Ectodermal cell (in vitro differentiated cells): ENCODE measurements at regions not wholly inside any gene's neighbourhood (a gene's known extent, or its start where the extent isn't known, plus 50 kb on each side); places are given as distances from the start of the nearest gene placed in this dataset.

Experiments
- H3K27ac ChIP-seq: 2 replicates; pipeline ENCODE4 v1.7.0; 2013; ENCODE audit warnings: mild to moderate bottlenecking, low read depth, low read length; ENCODE audit not compliant: insufficient read depth, poor library complexity, severe bottlenecking
- H3K27me3 ChIP-seq: 2 replicates; pipeline ENCODE4 v1.7.0; 2013; ENCODE audit warnings: mild to moderate bottlenecking, low read length; ENCODE audit not compliant: insufficient read depth, control insufficient read depth, poor library complexity, severe bottlenecking
- H3K36me3 ChIP-seq: one replicate; pipeline ENCODE4 v1.7.0; 2013; ENCODE audit warnings: low read length; ENCODE audit not compliant: control insufficient read depth, insufficient read depth
- H3K4me1 ChIP-seq: one replicate; pipeline ENCODE4 v1.7.0; 2013; ENCODE audit warnings: low read length; ENCODE audit not compliant: control insufficient read depth, insufficient read depth
- H3K4me3 ChIP-seq: 2 replicates; pipeline ENCODE4 v1.7.0; 2013; ENCODE audit warnings: low read depth, low read length, control low read depth; ENCODE audit not compliant: insufficient read depth
- H3K9me3 ChIP-seq: 2 replicates; pipeline ENCODE4 v1.7.0; 2013; ENCODE audit warnings: mild to moderate bottlenecking, low read length, moderate library complexity; ENCODE audit not compliant: control insufficient read depth
- WGBS, 2 experiments: methylation state at CpG; one replicate each; pipeline ENCODE4 v1.1.7; 2013; ENCODE audit warnings: missing lambda C conversion rate in 2 of 2; 5-methylcytosine and 5-hydroxymethylcytosine counted together

DNA sequence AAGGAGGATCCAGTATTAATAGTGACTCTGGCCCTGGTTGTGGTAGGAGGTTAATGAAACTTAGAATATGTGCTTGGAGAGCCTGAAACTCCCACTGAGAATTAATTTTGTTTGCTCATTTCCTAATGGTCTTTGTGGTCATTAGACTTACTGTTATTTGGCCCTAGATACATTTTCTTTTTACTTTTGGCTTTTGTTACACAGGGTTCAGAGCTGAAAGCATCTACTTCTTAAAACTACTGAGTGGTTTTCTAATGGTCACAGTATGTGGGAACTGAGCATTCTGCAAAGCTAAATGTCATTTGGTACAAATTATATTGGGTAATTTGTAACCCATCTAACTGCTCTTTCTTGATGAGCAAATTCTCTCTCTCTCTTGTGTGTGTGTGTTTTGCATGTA, 433.4 kb upstream of the IL12A start:
- H3K9me3 ChIP-seq: no peaks in the 10 kb centered on the region
- no peaks in the 10 kb centered on the region for H3K36me3 ChIP-seq
- no peak overlapping the region for H3K27ac ChIP-seq
- no peak overlapping the region for H3K4me3 ChIP-seq
- H3K4me1 ChIP-seq: peaks cover 3% of the 10 kb centered on the region
- no peaks in the 10 kb centered on the region for H3K27me3 ChIP-seq

DNA sequence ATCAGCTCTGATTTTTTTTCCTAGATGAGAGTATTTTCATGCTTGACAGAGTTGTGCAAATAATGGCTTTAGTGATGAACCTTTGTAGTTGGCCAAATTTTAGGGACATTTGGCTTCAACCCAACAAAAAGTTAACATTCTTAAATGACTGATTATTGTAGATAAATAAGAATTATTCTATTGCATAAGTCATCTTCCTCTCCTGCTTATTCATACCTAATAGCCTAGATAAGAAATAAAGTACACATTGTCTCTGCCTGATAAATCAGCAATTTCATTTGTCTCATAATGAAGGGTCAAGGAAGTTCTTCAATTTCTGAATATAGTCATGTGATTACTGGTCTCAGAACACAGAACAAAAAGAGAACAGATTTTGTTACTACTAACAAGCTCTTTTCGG, 428.9 kb upstream of the IL12A start:
- H3K27me3 ChIP-seq: no peaks in the 10 kb centered on the region
- H3K4me1 ChIP-seq: peaks cover 15% of the 10 kb centered on the region
- no peak overlapping the region for H3K4me3 ChIP-seq
- no peaks in the 10 kb centered on the region for H3K9me3 ChIP-seq
- no peak overlapping the region for H3K27ac ChIP-seq
- 100% methylated on average over 1 of the region's 1 CpG; no CpG with 5 or more reads in 1 of the 2 experiments for WGBS, 2 experiments
- no peaks in the 10 kb centered on the region for H3K36me3 ChIP-seq

DNA sequence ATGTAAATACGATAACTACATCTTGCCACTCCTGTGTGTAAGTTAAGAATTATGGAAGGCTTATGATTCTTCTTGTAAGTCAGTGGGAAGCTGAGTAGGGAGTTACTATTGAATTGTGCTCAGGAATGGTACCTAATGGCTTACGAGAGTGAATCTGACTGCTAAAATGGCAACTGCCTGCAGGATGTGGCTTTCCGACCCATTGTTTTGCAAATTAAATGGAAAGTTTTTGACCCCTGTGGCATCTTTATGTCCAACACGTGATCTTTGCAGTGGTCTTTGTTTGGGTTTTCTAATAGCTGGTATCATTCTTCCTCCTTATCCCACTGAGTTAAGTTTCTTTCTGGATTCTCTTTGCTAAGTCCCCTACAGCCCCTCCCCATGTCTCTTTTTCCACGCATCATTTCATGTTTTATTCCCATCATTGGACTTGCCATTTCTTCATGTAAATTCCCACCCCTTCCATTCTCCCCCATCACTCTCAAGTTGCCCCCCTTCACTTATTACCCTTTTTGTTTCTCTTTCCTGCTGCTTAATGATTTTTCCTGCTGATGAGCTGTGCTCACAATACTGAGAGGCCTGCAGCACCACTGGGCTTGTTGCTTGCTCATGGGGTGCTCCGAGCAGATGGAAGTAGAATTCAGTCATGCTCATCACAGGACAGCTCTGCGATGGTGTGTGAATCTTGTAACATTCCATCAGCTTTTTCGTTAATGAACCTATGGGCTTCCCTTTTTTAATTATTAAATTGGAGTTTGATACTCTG, 428.2 kb upstream of the IL12A start:
- no peaks in the 10 kb centered on the region for H3K9me3 ChIP-seq
- H3K4me3 ChIP-seq: no peak overlapping the region
- peaks cover 15% of the 10 kb centered on the region for H3K4me1 ChIP-seq
- no peak overlapping the region for H3K27ac ChIP-seq
- 17 to 24% methylated on average over 6 to 8 of the region's 8 CpGs for WGBS, 2 experiments
- no peaks in the 10 kb centered on the region for H3K36me3 ChIP-seq
- no peaks in the 10 kb centered on the region for H3K27me3 ChIP-seq

DNA sequence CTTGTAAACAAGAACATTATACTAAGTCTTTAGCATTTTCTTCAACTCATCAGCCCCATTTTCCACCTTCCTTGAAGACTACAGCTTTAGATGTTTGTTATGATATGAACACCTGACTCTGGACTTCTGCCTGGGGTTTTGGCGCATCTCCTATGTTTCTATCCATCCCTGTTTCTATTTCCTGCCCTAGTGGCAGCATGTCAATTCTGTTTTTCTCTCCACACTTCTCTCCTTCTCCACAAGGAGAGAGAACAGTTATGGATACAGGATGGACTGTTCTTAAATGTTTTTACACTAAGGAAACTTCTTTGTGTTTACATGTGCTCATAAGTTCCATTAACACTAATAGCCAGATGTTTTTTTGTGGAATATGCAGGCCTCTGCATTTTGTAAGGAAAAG, 423.3 kb upstream of the IL12A start:
- peaks cover 11% of the 10 kb centered on the region for H3K4me1 ChIP-seq
- WGBS, 2 experiments: 100% methylated on average over 1 of the region's 1 CpG; no CpG with 5 or more reads in 1 of the 2 experiments

DNA sequence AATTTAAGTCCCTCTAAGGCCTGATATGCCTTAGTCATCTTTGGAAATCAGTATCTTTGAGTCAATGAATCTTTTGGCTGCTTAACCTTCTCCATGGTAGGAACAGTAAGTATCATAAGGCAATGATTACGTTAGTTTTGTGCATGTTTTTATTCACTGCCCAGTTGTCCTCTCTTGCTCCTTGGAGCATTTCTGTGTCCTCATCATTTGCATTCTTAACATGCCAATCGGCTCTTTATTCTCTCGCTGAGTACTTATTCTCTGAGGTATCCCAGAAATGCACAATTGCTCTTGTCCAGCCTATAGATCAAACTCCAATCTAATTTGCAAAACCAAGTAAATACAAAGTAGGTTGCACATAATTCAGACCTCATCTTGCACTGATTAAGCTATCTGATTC, 405.0 kb upstream of the IL12A start:
- no peaks in the 10 kb centered on the region for H3K4me1 ChIP-seq
- WGBS, 2 experiments: 88% methylated on average over 3 of the region's 3 CpGs
- no peaks in the 10 kb centered on the region for H3K9me3 ChIP-seq
- H3K36me3 ChIP-seq: no peaks in the 10 kb centered on the region
- no peaks in the 10 kb centered on the region for H3K27me3 ChIP-seq
- H3K27ac ChIP-seq: no peak overlapping the region
- no peak overlapping the region for H3K4me3 ChIP-seq

More for the DNA sequence above, 423.3 kb upstream of the IL12A start:
- no peak overlapping the region for H3K27ac ChIP-seq
- H3K27me3 ChIP-seq: no peaks in the 10 kb centered on the region
- H3K9me3 ChIP-seq: no peaks in the 10 kb centered on the region
- no peaks in the 10 kb centered on the region for H3K36me3 ChIP-seq
- H3K4me3 ChIP-seq: no peak overlapping the region

DNA sequence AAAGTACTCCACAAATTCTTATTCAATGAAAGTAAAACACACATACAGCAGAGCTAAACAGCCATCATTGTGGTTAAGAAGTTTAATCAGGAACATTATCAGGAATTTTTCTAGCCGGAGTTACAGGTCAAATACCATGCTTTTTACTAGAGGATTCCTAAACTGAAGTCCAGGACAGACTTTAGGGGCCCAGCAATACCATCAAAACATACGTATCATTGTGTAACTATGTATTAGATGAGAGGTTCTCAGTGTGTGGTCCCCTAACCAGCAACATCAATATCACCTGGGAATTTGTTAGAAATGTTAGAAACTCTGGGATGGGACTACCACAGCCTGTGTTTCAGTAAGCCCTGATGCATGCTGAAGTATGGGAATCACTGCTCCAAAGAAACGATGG, 404.2 kb upstream of the IL12A start:
- H3K4me3 ChIP-seq: no peak overlapping the region

DNA sequence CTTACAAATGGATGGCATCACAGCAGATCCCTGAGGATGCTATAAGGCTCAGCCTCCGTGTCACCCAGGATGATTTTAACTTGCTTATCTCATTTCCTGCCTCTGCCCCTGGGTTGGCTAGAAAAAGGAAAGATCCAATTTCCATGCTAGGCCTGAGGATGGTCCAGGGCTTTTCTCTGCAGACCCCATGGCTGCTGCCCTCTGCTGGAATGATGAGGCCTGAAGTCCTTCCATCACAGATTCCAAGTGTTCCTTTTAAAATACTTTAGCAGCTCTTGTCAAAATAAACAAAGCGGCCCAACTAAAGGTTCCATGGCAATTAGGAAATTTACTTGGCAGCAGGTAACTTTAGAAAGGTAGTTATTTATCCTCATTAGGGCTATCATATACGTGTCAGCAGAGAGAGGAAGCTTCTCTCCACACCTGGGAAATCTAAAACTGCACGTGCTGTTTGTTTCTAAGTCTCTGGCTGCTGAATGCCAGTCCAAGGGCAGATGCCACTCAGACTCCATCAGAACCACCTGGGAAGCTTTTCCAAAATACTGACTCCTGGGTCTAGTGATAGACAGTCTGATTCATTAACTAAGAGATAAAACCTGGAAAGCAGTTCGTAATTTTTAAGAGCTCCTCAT, 401.9 kb upstream of the IL12A start:
- H3K27ac ChIP-seq: no peak overlapping the region
- no peaks in the 10 kb centered on the region for H3K4me1 ChIP-seq
- no peak overlapping the region for H3K4me3 ChIP-seq
- 39 to 50% methylated on average over 4 to 5 of the region's 5 CpGs for WGBS, 2 experiments
- no peaks in the 10 kb centered on the region for H3K27me3 ChIP-seq
- H3K36me3 ChIP-seq: no peaks in the 10 kb centered on the region
- H3K9me3 ChIP-seq: no peaks in the 10 kb centered on the region

More for the DNA sequence above, 404.2 kb upstream of the IL12A start:
- Histone ChIP-seq H3K9me3 (no peaks in the 10 kb centered on the region), H3K27ac (no peak overlapping the region), H3K36me3 (no peaks in the 10 kb centered on the region), H3K27me3 (no peaks in the 10 kb centered on the region), H3K4me1 (no peaks in the 10 kb centered on the region)
- 90 to 91% methylated on average over 3 of the region's 3 CpGs for WGBS, 2 experiments

DNA sequence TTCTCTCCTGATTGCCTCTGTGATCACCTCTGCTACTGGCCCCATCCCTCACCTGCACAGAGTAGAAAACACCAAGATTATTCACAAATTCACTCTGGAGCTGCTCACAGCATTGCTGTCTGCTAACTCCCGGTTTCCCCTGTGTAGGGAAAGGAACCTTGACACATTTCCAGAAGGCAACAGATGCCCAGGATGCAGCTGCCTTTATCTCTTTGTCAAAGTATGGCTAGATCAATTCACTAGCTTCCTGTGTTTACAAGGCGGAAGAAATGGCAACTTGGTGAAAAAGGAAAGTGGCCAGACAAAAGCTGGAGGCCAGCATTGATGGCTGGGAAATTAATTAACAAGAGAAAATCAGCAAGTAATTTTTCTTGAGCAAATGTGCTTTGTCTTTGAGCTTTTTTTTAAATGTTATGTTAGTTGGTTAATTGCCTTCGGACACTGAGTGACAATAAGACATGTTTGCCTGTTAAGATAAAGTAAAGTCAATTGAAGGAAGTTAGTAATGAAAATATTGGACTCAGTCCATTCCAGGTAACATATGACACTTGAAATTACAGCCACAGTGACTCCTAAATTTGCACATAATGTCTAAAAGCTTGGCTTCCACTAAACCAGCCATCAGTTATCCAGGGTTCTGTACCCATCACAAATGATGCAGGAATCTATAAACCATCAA, 394.6 kb upstream of the IL12A start:
- Histone ChIP-seq H3K4me1 (no peaks in the 10 kb centered on the region), H3K4me3 (no peak overlapping the region), H3K36me3 (no peaks in the 10 kb centered on the region), H3K27me3 (no peaks in the 10 kb centered on the region), H3K27ac (no peak overlapping the region), H3K9me3 (no peaks in the 10 kb centered on the region)
- 88 to 89% methylated on average over 3 of the region's 3 CpGs for WGBS, 2 experiments

DNA sequence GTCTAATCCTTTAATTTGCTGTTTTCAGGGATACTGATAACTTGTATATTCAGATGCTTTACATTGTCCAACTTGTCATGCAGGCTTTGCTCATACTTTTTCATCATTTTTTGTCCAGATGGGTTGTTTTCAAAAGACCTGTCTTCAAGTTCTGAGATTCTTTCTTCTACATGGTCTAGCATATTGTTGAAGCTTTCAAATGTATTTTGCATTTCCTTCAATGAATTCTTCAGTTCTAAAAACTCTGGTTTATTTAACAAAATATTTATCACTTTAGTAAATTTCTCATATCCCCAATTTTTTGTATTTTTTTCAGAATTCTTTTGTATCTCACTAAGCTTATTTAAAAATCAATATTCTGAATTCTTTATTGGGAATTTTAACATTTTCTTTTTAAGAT, 388.3 kb upstream of the IL12A start:
- Histone ChIP-seq H3K4me1 (no peaks in the 10 kb centered on the region), H3K27me3 (no peaks in the 10 kb centered on the region), H3K36me3 (no peaks in the 10 kb centered on the region), H3K4me3 (no peak overlapping the region), H3K9me3 (no peaks in the 10 kb centered on the region), H3K27ac (no peak overlapping the region)

DNA sequence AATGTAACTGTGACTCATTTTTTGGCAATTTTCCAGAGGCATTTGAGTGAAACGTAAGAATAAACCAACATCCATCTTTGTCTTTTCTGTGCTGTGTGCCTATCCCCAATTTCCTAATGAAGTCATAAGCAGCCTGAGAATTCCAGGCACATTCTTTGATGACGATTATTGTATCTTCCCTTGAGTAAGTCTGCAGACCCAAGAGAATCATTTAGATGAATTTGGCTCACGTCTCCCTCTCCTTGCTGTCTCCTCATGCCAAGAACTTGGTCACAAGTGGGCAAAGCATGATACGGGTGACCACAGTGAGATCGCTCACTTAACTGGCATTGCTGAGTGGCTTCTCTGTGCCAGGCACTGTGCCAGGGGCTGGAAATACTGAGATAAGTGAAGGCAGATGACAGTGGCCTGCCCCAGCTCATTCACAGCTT, 384.5 kb upstream of the IL12A start:
- 90 to 91% methylated on average over 5 of the region's 5 CpGs for WGBS, 2 experiments
- Histone ChIP-seq H3K4me1 (no peaks in the 10 kb centered on the region), H3K36me3 (no peaks in the 10 kb centered on the region), H3K27me3 (no peaks in the 10 kb centered on the region), H3K27ac (no peak overlapping the region), H3K4me3 (no peak overlapping the region), H3K9me3 (no peaks in the 10 kb centered on the region)
